GM23338 (cell line): ENCODE measurements at regions not wholly inside any gene's neighbourhood (a gene's known extent, or its start where the extent isn't known, plus 50 kb on each side); places are given as distances from the start of the nearest gene placed in this dataset.

Experiments used
- ATAC-seq: fragments of 200-7000 bp; cut with Tn5 transposase; 3 replicates; pipeline ENCODE4 v1.9.1; 2020
- DNase-seq: peaks from one replicate; pipeline ENCODE4 v3.0.0-alpha.2; 2015; ENCODE audit warnings: low spot score
- H2AFZ ChIP-seq: fragments of 200-600 bp; sonication (generic); 2 replicates; pipeline ENCODE4 v1.8.0; 2016; ENCODE audit warnings: antibody characterized with exemption, mild to moderate bottlenecking, moderate library complexity
- H3F3A ChIP-seq: fragments of 200-600 bp; sonication (generic); replicated peaks from 2 replicates; pipeline ENCODE4 v1.8.0; 2017; ENCODE audit warnings: antibody characterized with exemption, mixed run types, low read depth
- H3K27ac ChIP-seq: fragments of 200-600 bp; sonication (generic); 2 replicates; pipeline ENCODE4 v1.6.1; 2016; ENCODE audit warnings: low read depth
- H3K27me3 ChIP-seq: fragments of 200-600 bp; sonication (generic); 2 replicates; pipeline ENCODE4 v1.8.0; 2016; ENCODE audit warnings: mild to moderate bottlenecking, mixed run types, moderate library complexity; ENCODE audit not compliant: insufficient read depth
- H3K36me3 ChIP-seq: fragments of 200-600 bp; sonication (generic); 2 replicates; pipeline ENCODE4 v1.8.0; 2016; ENCODE audit warnings: mild to moderate bottlenecking; ENCODE audit not compliant: insufficient read depth
- H3K4me1 ChIP-seq: fragments of 200-600 bp; sonication (generic); 2 replicates; pipeline ENCODE4 v1.8.0; 2016; ENCODE audit warnings: mild to moderate bottlenecking, moderate library complexity; ENCODE audit not compliant: insufficient read depth
- H3K4me2 ChIP-seq: fragments of 200-600 bp; sonication (generic); 2 replicates; pipeline ENCODE4 v1.7.1; 2017; ENCODE audit warnings: mixed run types
- H3K4me3 ChIP-seq: fragments of 200-600 bp; sonication (generic); 2 replicates; pipeline ENCODE4 v1.6.1; 2016; ENCODE audit warnings: mixed run types
- H3K79me2 ChIP-seq: fragments of 200-600 bp; sonication (generic); replicated peaks from 2 replicates; pipeline ENCODE4 v1.8.0; 2017; ENCODE audit warnings: mild to moderate bottlenecking; ENCODE audit not compliant: insufficient read depth
- H3K9me2 ChIP-seq: fragments of 200-600 bp; sonication (generic); 2 replicates; pipeline ENCODE4 v1.8.0; 2017; ENCODE audit not compliant: insufficient read depth
- H4K20me1 ChIP-seq: fragments of 200-600 bp; sonication (generic); replicated peaks from 2 replicates; pipeline ENCODE4 v1.8.0; 2017; ENCODE audit warnings: mild to moderate bottlenecking; ENCODE audit not compliant: insufficient read depth
- H3K27ac Mint-ChIP-seq: 2 replicates; pipeline ENCODE4 v1.8.0; 2020; ENCODE audit warnings: inconsistent platforms, mild to moderate bottlenecking, moderate library complexity, mixed read lengths
- H3K27me3 Mint-ChIP-seq: 3 replicates; pipeline ENCODE4 v1.8.0; 2022; ENCODE audit warnings: low read depth, mild to moderate bottlenecking, moderate library complexity, mixed read lengths, inconsistent platforms; ENCODE audit not compliant: insufficient read depth, poor library complexity
- H3K36me3 Mint-ChIP-seq: 3 replicates; pipeline ENCODE4 v1.8.0; 2021; ENCODE audit warnings: low read depth, mild to moderate bottlenecking, inconsistent platforms, moderate library complexity, mixed read lengths
- H3K4me1 Mint-ChIP-seq: 3 replicates; pipeline ENCODE4 v1.8.0; 2020; ENCODE audit warnings: mild to moderate bottlenecking, inconsistent platforms, mixed read lengths
- H3K4me3 Mint-ChIP-seq: 3 replicates; pipeline ENCODE4 v1.8.0; 2021; ENCODE audit warnings: moderate library complexity, mild to moderate bottlenecking, inconsistent platforms, mixed read lengths
- H3K9me3 Mint-ChIP-seq: 3 replicates; pipeline ENCODE4 v1.8.0; 2020; ENCODE audit warnings: moderate library complexity, mild to moderate bottlenecking, inconsistent platforms, mixed read lengths
- CREB1 ChIP-seq: fragments of 250-450 bp; sonication (Bioruptor Pico); IDR thresholded peaks from 2 replicates; pipeline ENCODE4 v1.5.0; 2020; ENCODE audit warnings: low read depth, mild to moderate bottlenecking, moderate library complexity
- ETS1 ChIP-seq: IDR thresholded peaks from 2 replicates; pipeline ENCODE4 v1.6.1; 2016; ENCODE audit warnings: antibody characterized with exemption
- EZH2 ChIP-seq: fragments of 200-600 bp; sonication (generic); IDR thresholded peaks from one replicate; pipeline ENCODE4 v1.8.0; 2017; ENCODE audit warnings: antibody characterized with exemption, mild to moderate bottlenecking, low read depth; ENCODE audit not compliant: unreplicated experiment
- NANOG ChIP-seq: IDR thresholded peaks from 2 replicates; pipeline ENCODE4 v1.6.1; 2016; ENCODE audit warnings: antibody characterized with exemption, borderline replicate concordance
- REST ChIP-seq: IDR thresholded peaks from one replicate; pipeline ENCODE4 v1.6.1; 2018; ENCODE audit warnings: antibody characterized with exemption; ENCODE audit not compliant: unreplicated experiment
- STAT1 ChIP-seq: IDR thresholded peaks from one replicate; pipeline ENCODE4 v1.6.1; 2016; ENCODE audit warnings: antibody characterized with exemption; ENCODE audit not compliant: unreplicated experiment
- ZNF331 ChIP-seq: fragments of 250-450 bp; sonication (Bioruptor Pico); IDR thresholded peaks from 2 replicates; pipeline ENCODE4 v1.5.0; 2020; ENCODE audit warnings: low read depth, mild to moderate bottlenecking, moderate library complexity
- ZNF462 ChIP-seq: fragments of 250-450 bp; sonication (Bioruptor Pico); IDR thresholded peaks from 2 replicates; pipeline ENCODE4 v1.5.0; 2020; ENCODE audit warnings: mild to moderate bottlenecking, moderate library complexity
- TF ChIP-seq, protein P1 (sequence below), 2 experiments: fragments of 200-600 bp in 1 of 2; sonication (generic) in 1 of 2; conservative IDR thresholded peaks; 2 replicates each; pipeline versions ENCODE4 v1.5.1 to v1.6.1; 2016 to 2017; ENCODE audit warnings: antibody characterized with exemption in 2 of 2, low read depth in 2 of 2, mild to moderate bottlenecking in 2 of 2, moderate library complexity in 1 of 2

- TF ChIP-seq, protein P1, sequence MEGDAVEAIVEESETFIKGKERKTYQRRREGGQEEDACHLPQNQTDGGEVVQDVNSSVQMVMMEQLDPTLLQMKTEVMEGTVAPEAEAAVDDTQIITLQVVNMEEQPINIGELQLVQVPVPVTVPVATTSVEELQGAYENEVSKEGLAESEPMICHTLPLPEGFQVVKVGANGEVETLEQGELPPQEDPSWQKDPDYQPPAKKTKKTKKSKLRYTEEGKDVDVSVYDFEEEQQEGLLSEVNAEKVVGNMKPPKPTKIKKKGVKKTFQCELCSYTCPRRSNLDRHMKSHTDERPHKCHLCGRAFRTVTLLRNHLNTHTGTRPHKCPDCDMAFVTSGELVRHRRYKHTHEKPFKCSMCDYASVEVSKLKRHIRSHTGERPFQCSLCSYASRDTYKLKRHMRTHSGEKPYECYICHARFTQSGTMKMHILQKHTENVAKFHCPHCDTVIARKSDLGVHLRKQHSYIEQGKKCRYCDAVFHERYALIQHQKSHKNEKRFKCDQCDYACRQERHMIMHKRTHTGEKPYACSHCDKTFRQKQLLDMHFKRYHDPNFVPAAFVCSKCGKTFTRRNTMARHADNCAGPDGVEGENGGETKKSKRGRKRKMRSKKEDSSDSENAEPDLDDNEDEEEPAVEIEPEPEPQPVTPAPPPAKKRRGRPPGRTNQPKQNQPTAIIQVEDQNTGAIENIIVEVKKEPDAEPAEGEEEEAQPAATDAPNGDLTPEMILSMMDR (conservative IDR thresholded peaks at IDR 0.05; ENCODE audit: low read depth in 2 of 2) = no peak
Observed at GRCh38 chrX:42567268-42567667, 210.7 kb downstream of the PPP1R2C start (continued).

GRCh38 chrX:42565739-42566138 lies 212.2 kb downstream of the PPP1R2C start:
- Histone ChIP-seq H3K4me3 (no peak overlapping the region), H3K9me2 (no peaks in the 10 kb centered on the region), H3K27me3 (no peaks in the 10 kb centered on the region), H2AFZ (no peak overlapping the region), H3K36me3 (no peaks in the 10 kb centered on the region), H3F3A (no peaks in the 10 kb centered on the region), H3K27ac (no peak overlapping the region), H3K79me2 (no peaks in the 10 kb centered on the region), H4K20me1 (no peaks in the 10 kb centered on the region), H3K4me2 (no peak overlapping the region), H3K4me1 (no peaks in the 10 kb centered on the region)
- Mint-ChIP-seq H3K27me3 (peaks cover 2% of the 10 kb centered on the region), H3K36me3 (no peaks in the 10 kb centered on the region), H3K4me1 (no peaks in the 10 kb centered on the region), H3K4me3 (no peak overlapping the region), H3K9me3 (no peaks in the 10 kb centered on the region; the same call in 2 of the 3 replicates), H3K27ac (no peak overlapping the region)
- DNase-seq (no peak), ATAC-seq (no peak)
- TF ChIP-seq ZNF331 (no peak), ZNF462 (no peak), EZH2 (no peak), ETS1 (no peak), REST (no peak), NANOG (no peak), CREB1 (CRISPR knock-in tag) (no peak), STAT1 (no peak)
